Right lobe of liver (tissue), 6 donors: ENCODE measurements at regions not wholly inside any gene's neighbourhood (a gene's known extent, or its start where the extent isn't known, plus 50 kb on each side); places are given as distances from the start of the nearest gene placed in this dataset.
A peak's percentile ranks its signal among the peaks of the same experiment; 100 is the strongest.

Experiments used
- ATAC-seq, 4 donors: fragments of 200-7000 bp; cut with Tn5 transposase; one replicate each; pipeline ENCODE4 v1.9.1; 2020; ENCODE audit warnings: mild to moderate bottlenecking in 4 of 4, moderate library complexity in 4 of 4
- DNase-seq, 3 donors: peaks; one replicate each; pipeline ENCODE4 v3.0.0-alpha.2; 2020
- H3K27ac ChIP-seq, 3 donors: fragments of 200-600 bp; one replicate each; pipeline ENCODE4 v1.8.0; 2022
- H3K27me3 ChIP-seq, 2 donors: fragments of 200-600 bp; one replicate each; pipeline ENCODE4 v1.8.0; 2022
- H3K36me3 ChIP-seq, 4 donors: fragments of 200-600 bp; sonication (generic) in 1 of 4; one replicate each; pipeline versions ENCODE4 v1.5.1 to v1.8.0; 2017 to 2022; ENCODE audit warnings: control low read depth in 1 of 4
- H3K4me1 ChIP-seq, 4 donors: fragments of 200-600 bp; sonication (generic) in 1 of 4; one replicate each; pipeline versions ENCODE4 v1.5.1 to v1.8.0; 2017 to 2022; ENCODE audit warnings: control low read depth in 1 of 4
- H3K4me3 ChIP-seq, 3 donors: fragments of 200-600 bp; one replicate each; pipeline ENCODE4 v1.8.0; 2022
- H3K9me3 ChIP-seq, 4 donors: fragments of 200-600 bp; sonication (generic) in 1 of 4; one replicate each; pipeline versions ENCODE4 v1.5.1 to v1.8.0; 2017 to 2022; ENCODE audit warnings: control low read depth in 1 of 4
- CTCF ChIP-seq, 4 donors: fragments of 200-600 bp in 3 of 4; fragments of 450-650 bp in 1 of 4; IDR thresholded peaks; one replicate each; pipeline versions ENCODE4 v1.5.1 to v1.8.0; 2016 to 2022; ENCODE audit warnings: antibody characterized with exemption in 4 of 4, mild to moderate bottlenecking in 2 of 4
- POLR2A ChIP-seq: fragments of 450-650 bp; IDR thresholded peaks from one replicate; pipeline ENCODE4 v1.6.1; 2017; ENCODE audit warnings: antibody characterized with exemption, mild to moderate bottlenecking
- WGBS: methylation state at CpG from one replicate; pipeline ENCODE4 v1.1.6; 2018; ENCODE audit warnings: low coverage, low lambda C conversion rate; ENCODE audit not compliant: insufficient coverage; ENCODE audit errors: missing lambda C conversion rate; 5-methylcytosine and 5-hydroxymethylcytosine counted together
- intact Hi-C, 2 donors: fragments of 100-400 bp; cut with DNase I; formaldehyde crosslinking; loops; one replicate each; pipeline versions ENCODE4 v1.11.2 to v1.14.1; 2022
- donor health status: DM: no; HTN: yes; CAD: no.
- donor health status: DM: no; HTN: no; CAD: no.
- donor health status: DM: no; HTN: no; CAD: no.
- donor health status: DM: no; HTN: yes; CAD: no.
- donor health status: DM: no; HTN: yes; CAD: no.

- ATAC-seq (peak; percentile 31 to 56 (median 44)), DNase-seq (peak in 1 of 3 donors; percentile 35)
- no peaks in the 10 kb centered on the region for H3K9me3 ChIP-seq
- intact Hi-C loops, result no loop called here
- TF ChIP-seq POLR2A (no peak), CTCF (IDR thresholded peaks at IDR 0.05) (no peak)
- no peak overlapping the region for H3K27ac ChIP-seq
- WGBS, result 21% methylated on average over 3 of the region's 3 CpGs
- no peaks in the 10 kb centered on the region for H3K36me3 ChIP-seq
- H3K27me3 ChIP-seq, result no peaks in the 10 kb centered on the region
- H3K4me1 ChIP-seq, result no peaks in the 10 kb centered on the region
- no peak overlapping the region for H3K4me3 ChIP-seq
These were observed 170.1 kb upstream of the ZFP64 start for GRCh38 chr20:52361650-52362049.

DNA sequence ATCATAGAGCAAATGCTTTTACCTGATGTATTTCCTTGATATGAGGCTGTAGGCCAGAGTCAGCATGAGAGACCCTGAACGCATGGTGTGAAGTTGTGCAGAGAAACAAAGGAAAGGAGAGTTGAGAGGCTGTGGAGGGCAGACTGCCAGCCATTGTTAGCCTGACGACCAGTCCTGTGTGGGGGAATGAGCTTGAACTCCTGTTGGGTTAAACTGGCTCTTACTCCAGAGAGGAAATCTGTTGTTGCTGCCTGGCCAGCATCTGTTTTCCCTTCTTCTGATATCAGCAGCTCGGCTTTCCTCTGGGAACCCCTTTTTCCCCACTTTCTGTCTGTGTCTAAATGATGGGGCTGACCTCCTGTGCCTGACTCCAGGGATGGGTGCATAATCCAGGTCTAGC lies 158.2 kb upstream of the ZFP64 start:
- DNase-seq (peak in 1 of 3 donors; percentile 20), ATAC-seq (peak in 1 of 4 donors; percentile 32)
- TF ChIP-seq POLR2A, result no peak
- no peak for TF ChIP-seq CTCF (IDR thresholded peaks at IDR 0.05)
- WGBS, result 48% methylated on average over 3 of the region's 3 CpGs
- intact Hi-C loops, result no loop called here
- H3K27ac ChIP-seq, result no peak overlapping the region
- no peaks in the 10 kb centered on the region for H3K27me3 ChIP-seq
- H3K4me3 ChIP-seq, result no peak overlapping the region
- H3K9me3 ChIP-seq, result no peaks in the 10 kb centered on the region
- no peaks in the 10 kb centered on the region for H3K4me1 ChIP-seq
- H3K36me3 ChIP-seq, result no peaks in the 10 kb centered on the region

GRCh38 chr20:52348434-52348833 lies 156.9 kb upstream of the ZFP64 start:
- intact Hi-C loops, result no loop called here
- H3K9me3 ChIP-seq, result no peaks in the 10 kb centered on the region
- TF ChIP-seq POLR2A, result no peak
- no peaks in the 10 kb centered on the region for H3K36me3 ChIP-seq
- H3K27ac ChIP-seq, result no peak overlapping the region
- ATAC-seq, result no peak
- H3K4me1 ChIP-seq, result no peaks in the 10 kb centered on the region
- no peak for DNase-seq
- WGBS, result 70% methylated on average over 2 of the region's 2 CpGs
- H3K4me3 ChIP-seq, result no peak overlapping the region
- no peaks in the 10 kb centered on the region for H3K27me3 ChIP-seq

DNA sequence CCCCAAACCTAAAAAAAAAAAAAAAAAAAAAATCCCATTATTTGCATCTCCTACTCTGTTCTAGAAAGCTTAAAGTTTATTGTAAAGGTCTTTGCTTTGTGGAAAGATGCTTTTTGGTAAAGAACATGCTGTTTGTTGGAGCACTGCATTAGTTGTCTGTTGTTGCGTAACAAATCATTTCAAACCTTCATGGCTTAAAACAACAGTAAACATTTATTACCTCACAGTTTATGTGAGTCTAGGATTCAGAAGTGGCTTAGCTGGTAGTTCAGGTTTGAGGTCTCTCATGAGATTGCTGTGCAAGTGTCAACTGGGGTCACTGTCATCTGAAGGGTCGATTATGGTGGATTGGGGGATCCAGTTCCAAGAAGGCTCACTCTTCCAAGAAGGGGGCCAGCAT lies 155.2 kb upstream of the ZFP64 start:
- WGBS, result 94% methylated on average over 2 of the region's 2 CpGs
- intact Hi-C loops, result no loop called here

DNA sequence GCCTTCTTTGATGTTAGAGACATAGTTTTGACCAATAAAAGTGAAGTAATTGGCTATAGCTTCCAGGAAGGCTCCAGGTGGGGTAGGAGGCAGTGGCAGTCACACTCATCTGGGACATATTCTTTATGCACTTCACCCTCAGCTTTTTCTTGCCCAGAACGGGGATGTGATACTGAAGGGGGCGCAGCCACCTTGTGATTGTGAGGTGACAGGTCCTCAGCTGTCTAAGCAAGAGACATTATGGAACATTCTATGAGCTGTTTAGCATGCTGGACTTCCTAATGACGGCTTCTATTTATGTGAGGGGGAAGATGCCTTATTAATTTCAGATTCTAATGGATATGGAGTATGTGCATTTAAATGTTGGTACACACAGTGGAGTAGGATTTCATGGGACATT lies 151.3 kb upstream of the ZFP64 start:
- no peak for DNase-seq
- Histone ChIP-seq H3K36me3 (no peaks in the 10 kb centered on the region), H3K4me1 (no peaks in the 10 kb centered on the region), H3K27ac (no peak overlapping the region), H3K9me3 (no peaks in the 10 kb centered on the region), H3K4me3 (no peak overlapping the region), H3K27me3 (no peaks in the 10 kb centered on the region)
- intact Hi-C loops, result no loop called here
- no peak for ATAC-seq
- 83% methylated on average over 1 of the region's 3 CpGs for WGBS
- no peak for TF ChIP-seq POLR2A

More for the DNA sequence above, 155.2 kb upstream of the ZFP64 start:
- H3K27ac ChIP-seq, result no peak overlapping the region
- H3K9me3 ChIP-seq, result no peaks in the 10 kb centered on the region
- no peak overlapping the region for H3K4me3 ChIP-seq
- DNase-seq, result no peak
- no peaks in the 10 kb centered on the region for H3K27me3 ChIP-seq
- H3K4me1 ChIP-seq, result no peaks in the 10 kb centered on the region
- TF ChIP-seq CTCF (IDR thresholded peaks at IDR 0.05) (no peak), POLR2A (no peak)
- H3K36me3 ChIP-seq, result no peaks in the 10 kb centered on the region
- no peak for ATAC-seq

- DNase-seq (no peak), ATAC-seq (peak in 3 of 4 donors; percentile 33 to 44 (median 34))
- Histone ChIP-seq H3K4me1 (no peaks in the 10 kb centered on the region), H3K9me3 (no peaks in the 10 kb centered on the region), H3K27ac (no peak overlapping the region), H3K4me3 (no peak overlapping the region), H3K27me3 (no peaks in the 10 kb centered on the region), H3K36me3 (no peaks in the 10 kb centered on the region)
- 34% methylated on average over 3 of the region's 4 CpGs for WGBS
- intact Hi-C loops, result no loop called here
- TF ChIP-seq POLR2A (no peak), CTCF (IDR thresholded peaks at IDR 0.05) (no peak)
These were observed 148.6 kb upstream of the ZFP64 start for GRCh38 chr20:52340036-52340634.
